ENCODE measurements at regions not wholly inside any gene's neighbourhood (a gene's known extent, or its start where the extent isn't known, plus 50 kb on each side); places are given as distances from the start of the nearest gene placed in this dataset.

DNA sequence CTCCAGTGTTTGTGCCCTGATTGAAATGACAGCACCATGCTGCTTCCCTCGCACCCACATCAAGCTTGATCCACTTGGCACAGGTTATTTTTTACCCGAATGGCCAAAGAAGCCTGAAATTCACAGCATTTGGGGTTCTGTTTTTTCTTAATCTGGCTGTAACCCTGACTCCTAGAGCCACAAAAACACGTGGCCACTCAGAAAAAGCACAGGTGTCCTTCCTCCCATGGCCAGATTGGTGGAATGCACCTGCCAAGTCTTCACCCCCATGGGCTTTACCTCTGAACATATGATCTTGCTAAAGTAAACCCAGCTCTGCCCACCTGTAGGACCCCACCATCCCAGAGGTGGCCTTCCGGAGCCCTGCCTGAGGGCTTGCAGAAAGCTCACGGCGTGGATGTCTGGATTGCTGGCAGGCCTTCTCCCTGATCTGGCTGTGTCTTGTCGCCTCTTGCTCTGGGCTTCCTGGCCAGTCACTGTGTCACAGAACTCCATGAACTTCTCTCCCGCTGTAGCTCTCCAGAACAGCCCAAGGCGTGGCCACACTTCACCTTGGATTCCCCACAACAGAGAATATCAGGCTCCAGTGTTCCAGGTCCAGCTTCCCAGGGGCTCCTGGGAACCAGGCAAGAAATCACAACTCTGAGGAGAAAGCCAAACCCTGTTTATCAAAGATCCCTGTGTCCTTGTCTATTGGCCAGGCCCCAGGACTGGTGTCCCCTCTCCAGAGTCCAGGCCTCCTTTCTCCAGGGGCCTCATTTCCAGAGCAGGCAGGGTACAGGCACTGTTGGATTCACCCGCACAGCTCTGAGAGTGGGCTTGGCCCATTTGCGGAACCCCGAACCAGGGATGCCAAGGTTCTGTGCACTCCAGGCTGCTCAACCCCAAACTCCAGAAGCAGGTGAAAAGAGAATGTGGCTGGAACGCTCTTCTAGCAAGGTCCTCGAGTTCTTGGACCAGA lies 272.5 kb downstream of the SYK start:
- TF ChIP-seq, protein P1, sequence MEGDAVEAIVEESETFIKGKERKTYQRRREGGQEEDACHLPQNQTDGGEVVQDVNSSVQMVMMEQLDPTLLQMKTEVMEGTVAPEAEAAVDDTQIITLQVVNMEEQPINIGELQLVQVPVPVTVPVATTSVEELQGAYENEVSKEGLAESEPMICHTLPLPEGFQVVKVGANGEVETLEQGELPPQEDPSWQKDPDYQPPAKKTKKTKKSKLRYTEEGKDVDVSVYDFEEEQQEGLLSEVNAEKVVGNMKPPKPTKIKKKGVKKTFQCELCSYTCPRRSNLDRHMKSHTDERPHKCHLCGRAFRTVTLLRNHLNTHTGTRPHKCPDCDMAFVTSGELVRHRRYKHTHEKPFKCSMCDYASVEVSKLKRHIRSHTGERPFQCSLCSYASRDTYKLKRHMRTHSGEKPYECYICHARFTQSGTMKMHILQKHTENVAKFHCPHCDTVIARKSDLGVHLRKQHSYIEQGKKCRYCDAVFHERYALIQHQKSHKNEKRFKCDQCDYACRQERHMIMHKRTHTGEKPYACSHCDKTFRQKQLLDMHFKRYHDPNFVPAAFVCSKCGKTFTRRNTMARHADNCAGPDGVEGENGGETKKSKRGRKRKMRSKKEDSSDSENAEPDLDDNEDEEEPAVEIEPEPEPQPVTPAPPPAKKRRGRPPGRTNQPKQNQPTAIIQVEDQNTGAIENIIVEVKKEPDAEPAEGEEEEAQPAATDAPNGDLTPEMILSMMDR (IDR thresholded peaks at IDR 0.05; ENCODE audit: insufficient read depth, low read depth, low read length), result no peak
- no peak for TF ChIP-seq EZH2 (IDR thresholded peaks at IDR 0.05; ENCODE audit: insufficient read depth, low read length)

All from astrocyte (in vitro differentiated cells and primary cell).